Hepatocyte (in vitro differentiated cells): ENCODE measurements at regions not wholly inside any gene's neighbourhood (a gene's known extent, or its start where the extent isn't known, plus 50 kb on each side); places are given as distances from the start of the nearest gene placed in this dataset.

Source experiments
- EZH2 ChIP-seq: fragments of 200-600 bp; sonication (generic); IDR thresholded peaks from 2 replicates; pipeline ENCODE4 v1.6.1; 2016; ENCODE audit warnings: antibody characterized with exemption, mild to moderate bottlenecking, borderline replicate concordance
- EZH2phosphoT487 ChIP-seq: fragments of 200-600 bp; sonication (generic); IDR thresholded peaks from one replicate; pipeline ENCODE4 v1.6.1; 2018; ENCODE audit warnings: antibody characterized with exemption, mild to moderate bottlenecking, low read depth, moderate library complexity; ENCODE audit not compliant: unreplicated experiment, severe bottlenecking

DNA sequence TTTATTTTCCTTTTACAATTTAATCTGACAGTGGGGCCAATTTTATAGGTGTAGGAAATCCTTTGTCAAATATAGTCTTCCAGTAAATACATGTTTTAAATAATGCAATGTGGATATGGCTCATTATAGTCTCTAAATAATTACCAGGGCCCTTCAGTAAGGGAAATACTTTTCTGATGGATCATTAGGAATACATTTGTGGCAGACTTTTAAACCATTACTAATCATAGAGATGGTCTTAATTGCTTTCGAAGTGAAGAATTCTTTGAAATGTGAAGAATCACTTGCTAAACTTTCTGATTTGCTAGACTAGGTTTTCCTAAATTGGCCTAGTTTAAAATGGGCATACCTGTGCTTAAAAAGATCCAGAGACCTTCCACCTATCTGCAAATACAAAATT lies 105.6 kb upstream of the ELL2 start:
- TF ChIP-seq EZH2phosphoT487 = no peak
- no peak for TF ChIP-seq EZH2
